Transverse colon (tissue), 4 donors: ENCODE measurements at regions not wholly inside any gene's neighbourhood (a gene's known extent, or its start where the extent isn't known, plus 50 kb on each side); places are given as distances from the start of the nearest gene placed in this dataset.

ENCODE experiments used
- POLR2A ChIP-seq: fragments of 450-650 bp; IDR thresholded peaks from one replicate; pipeline ENCODE4 v1.6.1; 2016; ENCODE audit warnings: antibody characterized with exemption, mild to moderate bottlenecking, moderate library complexity
- POLR2AphosphoS5 ChIP-seq, 3 donors: sonication (generic); formaldehyde crosslinking; IDR thresholded peaks; one replicate each; pipeline ENCODE4 v1.6.1; 2016; ENCODE audit warnings: antibody characterized with exemption in 3 of 3
- TF ChIP-seq, protein P1 (sequence below), 5 experiments: fragments of 200-600 bp in 3 of 5; fragments of 450-650 bp in 2 of 5; sonication (generic) in 3 of 5; IDR thresholded peaks; 1 replicate in 2 of 5; 2 replicates in 3 of 5; pipeline ENCODE4 v1.5.1; 2016 to 2017; ENCODE audit warnings: antibody characterized with exemption in 5 of 5, inconsistent platforms in 3 of 5, mild to moderate bottlenecking in 2 of 5, moderate library complexity in 1 of 5

DNA sequence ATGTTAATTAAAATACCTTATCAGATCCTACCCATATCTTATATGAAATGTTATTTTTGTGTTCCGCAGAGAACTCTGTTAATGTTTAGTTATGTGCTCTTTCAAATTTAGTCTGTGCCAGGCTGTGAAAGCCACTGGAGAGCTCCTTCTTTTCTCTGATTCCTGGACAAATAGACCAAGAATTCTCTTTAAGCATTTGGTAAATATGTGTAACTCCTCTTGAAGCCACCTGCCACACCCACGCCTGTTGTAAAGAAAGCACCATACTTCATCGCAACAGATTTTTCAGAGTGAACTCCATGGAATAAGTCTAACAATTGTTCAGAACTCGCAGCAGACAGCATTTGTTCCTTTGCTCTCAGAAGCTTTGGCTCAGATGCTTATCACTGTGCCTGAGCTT, 301.1 kb downstream of the FAM170A start:
- TF ChIP-seq POLR2AphosphoS5 (IDR thresholded peaks at IDR 0.05) (no peak), POLR2A (no peak)
- TF ChIP-seq, protein P1, sequence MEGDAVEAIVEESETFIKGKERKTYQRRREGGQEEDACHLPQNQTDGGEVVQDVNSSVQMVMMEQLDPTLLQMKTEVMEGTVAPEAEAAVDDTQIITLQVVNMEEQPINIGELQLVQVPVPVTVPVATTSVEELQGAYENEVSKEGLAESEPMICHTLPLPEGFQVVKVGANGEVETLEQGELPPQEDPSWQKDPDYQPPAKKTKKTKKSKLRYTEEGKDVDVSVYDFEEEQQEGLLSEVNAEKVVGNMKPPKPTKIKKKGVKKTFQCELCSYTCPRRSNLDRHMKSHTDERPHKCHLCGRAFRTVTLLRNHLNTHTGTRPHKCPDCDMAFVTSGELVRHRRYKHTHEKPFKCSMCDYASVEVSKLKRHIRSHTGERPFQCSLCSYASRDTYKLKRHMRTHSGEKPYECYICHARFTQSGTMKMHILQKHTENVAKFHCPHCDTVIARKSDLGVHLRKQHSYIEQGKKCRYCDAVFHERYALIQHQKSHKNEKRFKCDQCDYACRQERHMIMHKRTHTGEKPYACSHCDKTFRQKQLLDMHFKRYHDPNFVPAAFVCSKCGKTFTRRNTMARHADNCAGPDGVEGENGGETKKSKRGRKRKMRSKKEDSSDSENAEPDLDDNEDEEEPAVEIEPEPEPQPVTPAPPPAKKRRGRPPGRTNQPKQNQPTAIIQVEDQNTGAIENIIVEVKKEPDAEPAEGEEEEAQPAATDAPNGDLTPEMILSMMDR (IDR thresholded peaks at IDR 0.05), result no peak
